A673 (cell line): ENCODE measurements at regions not wholly inside any gene's neighbourhood (a gene's known extent, or its start where the extent isn't known, plus 50 kb on each side); places are given as distances from the start of the nearest gene placed in this dataset.

Experiments used
- BruUV-seq: library from RNA; stranded (reverse); fragments of 400-500 nt; replicated peaks from 2 replicates; lab custom pipeline; 2021; lab: Mats Ljungman, UMichigan
- CTCF ChIA-PET: fragments of 300-600 bp; sonication (Branson Sonifier 250); formaldehyde crosslinking; loops from one replicate; lab custom pipeline; 2022; ENCODE audit warnings: antibody characterized with exemption; lab: Charles Lee
- POLR2A ChIA-PET: fragments of 300-600 bp; sonication (Branson Sonifier 250); formaldehyde crosslinking; loops from one replicate; lab custom pipeline; 2022; ENCODE audit warnings: antibody characterized with exemption; ENCODE audit not compliant: low non-redundant PET; lab: Charles Lee
- DNase-seq: peaks from one replicate; pipeline ENCODE4 v3.0.0-alpha.2; 2015; ENCODE audit warnings: low spot score
- H3K27ac ChIP-seq: fragments of 200-600 bp; sonication (generic); 2 replicates; pipeline ENCODE4 v1.5.1; 2016; ENCODE audit warnings: mixed run types, low read depth, mild to moderate bottlenecking, mixed read lengths, antibody characterized with exemption, low read length; ENCODE audit not compliant: poor library complexity, severe bottlenecking
- H3K27me3 ChIP-seq: fragments of 200-600 bp; sonication (generic); replicated peaks from 2 replicates; pipeline ENCODE4 v1.6.1; 2017; ENCODE audit warnings: mixed run types, low read depth, mild to moderate bottlenecking, mixed read lengths, antibody characterized with exemption, low read length; ENCODE audit not compliant: insufficient read depth, poor library complexity
- H3K36me3 ChIP-seq: fragments of 200-600 bp; sonication (generic); 2 replicates; pipeline ENCODE4 v1.6.1; 2016; ENCODE audit warnings: mixed run types, mild to moderate bottlenecking, mixed read lengths, antibody characterized with exemption, low read length; ENCODE audit not compliant: insufficient read depth, poor library complexity, severe bottlenecking
- H3K4me1 ChIP-seq: fragments of 200-600 bp; sonication (generic); 2 replicates; pipeline ENCODE4 v1.6.1; 2017; ENCODE audit warnings: mixed run types, mild to moderate bottlenecking, mixed read lengths, antibody characterized with exemption, low read length; ENCODE audit not compliant: insufficient read depth, poor library complexity, severe bottlenecking
- H3K4me3 ChIP-seq: fragments of 200-600 bp; sonication (generic); 2 replicates; pipeline ENCODE4 v1.5.1; 2016; ENCODE audit warnings: low read depth, mixed run types, mild to moderate bottlenecking, mixed read lengths, low read length; ENCODE audit not compliant: poor library complexity, severe bottlenecking
- H3K9me3 ChIP-seq: fragments of 200-600 bp; sonication (generic); 2 replicates; pipeline ENCODE4 v1.6.1; 2016; ENCODE audit warnings: mixed run types, low read depth, mild to moderate bottlenecking, mixed read lengths, antibody characterized with exemption, low read length; ENCODE audit not compliant: poor library complexity, severe bottlenecking
- CTCF ChIP-seq: fragments of 300-800, 200-600 bp; sonication (generic); conservative IDR thresholded peaks from 2 replicates; pipeline ENCODE4 v1.5.1; 2017; ENCODE audit warnings: low read depth, mild to moderate bottlenecking, antibody characterized with exemption, low read length, moderate library complexity, mixed read lengths
- EZH2 ChIP-seq: fragments of 200-600 bp; sonication (generic); IDR thresholded peaks from 2 replicates; pipeline ENCODE4 v1.6.1; 2017; ENCODE audit warnings: borderline replicate concordance, low read depth, mild to moderate bottlenecking, mixed read lengths, antibody characterized with exemption, low read length; ENCODE audit not compliant: poor library complexity, severe bottlenecking
- intact Hi-C: fragments of 100-400 bp; cut with micrococcal nuclease; formaldehyde crosslinking; loops from one replicate; pipeline ENCODE4 v1.10.0; 2022; ENCODE audit not compliant: unreplicated experiment

- H3K4me3 ChIP-seq = peak overlapping the region; percentile 24
- H3K27ac ChIP-seq = peak overlapping the region; percentile 5
- CTCF ChIA-PET = no interaction called here
- peaks cover 21% of the 10 kb centered on the region for H3K4me1 ChIP-seq
- H3K36me3 ChIP-seq = no peaks in the 10 kb centered on the region
- POLR2A ChIA-PET = no interaction called here
- H3K27me3 ChIP-seq = no peaks in the 10 kb centered on the region
- intact Hi-C loops = no loop called here
- no peaks in the 10 kb centered on the region for H3K9me3 ChIP-seq
- no peak for DNase-seq
- BruUV-seq = no TSS peak
- no peak for TF ChIP-seq EZH2
- TF ChIP-seq CTCF = no peak
Observed at GRCh38 chr12:66048218-66048834, 82.2 kb downstream of the LLPH start.

DNA sequence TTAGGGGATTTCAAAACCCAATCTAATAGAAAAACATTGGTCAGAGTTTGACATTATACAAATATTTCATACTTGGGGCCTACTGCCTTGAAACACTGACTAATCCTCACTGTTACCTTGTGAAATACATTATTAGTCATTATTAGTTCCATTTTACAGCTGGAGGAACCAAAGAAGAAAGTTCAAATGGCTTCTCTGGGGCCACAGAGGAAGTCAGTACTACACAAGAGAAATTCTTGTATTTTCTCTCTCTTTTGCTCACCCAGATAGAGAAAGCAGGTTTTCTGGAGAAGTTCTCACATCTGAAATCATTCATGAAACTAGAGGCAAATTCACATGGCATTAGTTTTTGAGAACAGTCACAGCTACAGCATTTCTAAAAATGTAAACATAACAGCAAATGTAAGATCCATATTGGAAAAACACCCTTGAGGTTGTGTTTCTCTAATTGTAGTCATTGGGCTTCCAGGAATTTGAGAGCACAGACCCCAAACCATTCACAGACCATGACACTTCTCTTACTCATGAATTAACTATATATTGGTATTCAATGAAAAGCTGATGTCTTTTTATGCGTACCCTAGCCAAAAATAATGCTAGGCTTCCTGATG is 83.0 kb downstream of the LLPH start:
- H3K4me3 ChIP-seq = no peak overlapping the region
- H3K4me1 ChIP-seq = peaks cover 21% of the 10 kb centered on the region
- TF ChIP-seq CTCF (no peak), EZH2 (no peak)
- no peaks in the 10 kb centered on the region for H3K27me3 ChIP-seq
- no peak overlapping the region for H3K27ac ChIP-seq
- intact Hi-C loops = no loop called here
- ChIA-PET CTCF (no interaction called here), POLR2A (no interaction called here)
- no peaks in the 10 kb centered on the region for H3K9me3 ChIP-seq
- DNase-seq = no peak
- no TSS peak for BruUV-seq
- no peaks in the 10 kb centered on the region for H3K36me3 ChIP-seq

DNA sequence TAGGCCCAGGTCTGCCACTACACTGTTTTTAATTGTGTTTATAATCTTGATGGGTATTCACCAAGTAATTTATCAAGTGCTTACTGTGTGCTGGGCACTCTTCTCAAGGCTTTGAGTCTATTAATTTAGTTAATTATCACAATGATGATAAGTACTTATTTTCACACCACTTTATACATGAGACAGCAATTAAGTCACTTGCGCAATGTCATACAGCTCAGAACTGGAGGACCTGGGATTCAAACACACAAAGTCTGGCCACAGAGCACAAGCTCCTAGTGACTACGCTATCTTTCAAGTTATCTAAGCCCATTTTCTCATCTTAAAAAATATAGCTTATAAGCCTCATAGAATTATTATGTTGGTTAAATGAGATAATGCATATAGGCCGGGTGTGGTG is 85.0 kb downstream of the LLPH start:
- no peak for TF ChIP-seq EZH2
- TF ChIP-seq CTCF = no peak
- ChIA-PET POLR2A (no interaction called here), CTCF (no interaction called here)
- Histone ChIP-seq H3K4me1 (peaks cover 13% of the 10 kb centered on the region), H3K9me3 (no peaks in the 10 kb centered on the region), H3K4me3 (no peak overlapping the region), H3K36me3 (no peaks in the 10 kb centered on the region), H3K27me3 (no peaks in the 10 kb centered on the region), H3K27ac (no peak overlapping the region)
- no peak for DNase-seq
- intact Hi-C loops = no loop called here
- BruUV-seq = no TSS peak
